GM23338 (cell line): ENCODE measurements at regions not wholly inside any gene's neighbourhood (a gene's known extent, or its start where the extent isn't known, plus 50 kb on each side); places are given as distances from the start of the nearest gene placed in this dataset.

Experiments
- ATAC-seq: fragments of 200-7000 bp; cut with Tn5 transposase; 3 replicates; pipeline ENCODE4 v1.9.1; 2020
- DNase-seq: peaks from one replicate; pipeline ENCODE4 v3.0.0-alpha.2; 2015; ENCODE audit warnings: low spot score
- H2AFZ ChIP-seq: fragments of 200-600 bp; sonication (generic); 2 replicates; pipeline ENCODE4 v1.8.0; 2016; ENCODE audit warnings: antibody characterized with exemption, mild to moderate bottlenecking, moderate library complexity
- H3F3A ChIP-seq: fragments of 200-600 bp; sonication (generic); replicated peaks from 2 replicates; pipeline ENCODE4 v1.8.0; 2017; ENCODE audit warnings: antibody characterized with exemption, mixed run types, low read depth
- H3K27ac ChIP-seq: fragments of 200-600 bp; sonication (generic); 2 replicates; pipeline ENCODE4 v1.6.1; 2016; ENCODE audit warnings: low read depth
- H3K27me3 ChIP-seq: fragments of 200-600 bp; sonication (generic); 2 replicates; pipeline ENCODE4 v1.8.0; 2016; ENCODE audit warnings: mild to moderate bottlenecking, mixed run types, moderate library complexity; ENCODE audit not compliant: insufficient read depth
- H3K36me3 ChIP-seq: fragments of 200-600 bp; sonication (generic); 2 replicates; pipeline ENCODE4 v1.8.0; 2016; ENCODE audit warnings: mild to moderate bottlenecking; ENCODE audit not compliant: insufficient read depth
- H3K4me1 ChIP-seq: fragments of 200-600 bp; sonication (generic); 2 replicates; pipeline ENCODE4 v1.8.0; 2016; ENCODE audit warnings: mild to moderate bottlenecking, moderate library complexity; ENCODE audit not compliant: insufficient read depth
- H3K4me2 ChIP-seq: fragments of 200-600 bp; sonication (generic); 2 replicates; pipeline ENCODE4 v1.7.1; 2017; ENCODE audit warnings: mixed run types
- H3K4me3 ChIP-seq: fragments of 200-600 bp; sonication (generic); 2 replicates; pipeline ENCODE4 v1.6.1; 2016; ENCODE audit warnings: mixed run types
- H3K79me2 ChIP-seq: fragments of 200-600 bp; sonication (generic); replicated peaks from 2 replicates; pipeline ENCODE4 v1.8.0; 2017; ENCODE audit warnings: mild to moderate bottlenecking; ENCODE audit not compliant: insufficient read depth
- H3K9me2 ChIP-seq: fragments of 200-600 bp; sonication (generic); 2 replicates; pipeline ENCODE4 v1.8.0; 2017; ENCODE audit not compliant: insufficient read depth
- H4K20me1 ChIP-seq: fragments of 200-600 bp; sonication (generic); replicated peaks from 2 replicates; pipeline ENCODE4 v1.8.0; 2017; ENCODE audit warnings: mild to moderate bottlenecking; ENCODE audit not compliant: insufficient read depth
- H3K27ac Mint-ChIP-seq: 2 replicates; pipeline ENCODE4 v1.8.0; 2020; ENCODE audit warnings: inconsistent platforms, mild to moderate bottlenecking, moderate library complexity, mixed read lengths
- H3K27me3 Mint-ChIP-seq: 3 replicates; pipeline ENCODE4 v1.8.0; 2022; ENCODE audit warnings: low read depth, mild to moderate bottlenecking, moderate library complexity, mixed read lengths, inconsistent platforms; ENCODE audit not compliant: insufficient read depth, poor library complexity
- H3K36me3 Mint-ChIP-seq: 3 replicates; pipeline ENCODE4 v1.8.0; 2021; ENCODE audit warnings: low read depth, mild to moderate bottlenecking, inconsistent platforms, moderate library complexity, mixed read lengths
- H3K4me1 Mint-ChIP-seq: 3 replicates; pipeline ENCODE4 v1.8.0; 2020; ENCODE audit warnings: mild to moderate bottlenecking, inconsistent platforms, mixed read lengths
- H3K4me3 Mint-ChIP-seq: 3 replicates; pipeline ENCODE4 v1.8.0; 2021; ENCODE audit warnings: moderate library complexity, mild to moderate bottlenecking, inconsistent platforms, mixed read lengths
- H3K9me3 Mint-ChIP-seq: 3 replicates; pipeline ENCODE4 v1.8.0; 2020; ENCODE audit warnings: moderate library complexity, mild to moderate bottlenecking, inconsistent platforms, mixed read lengths
- CREB1 ChIP-seq: fragments of 250-450 bp; sonication (Bioruptor Pico); IDR thresholded peaks from 2 replicates; pipeline ENCODE4 v1.5.0; 2020; ENCODE audit warnings: low read depth, mild to moderate bottlenecking, moderate library complexity
- ETS1 ChIP-seq: IDR thresholded peaks from 2 replicates; pipeline ENCODE4 v1.6.1; 2016; ENCODE audit warnings: antibody characterized with exemption
- EZH2 ChIP-seq: fragments of 200-600 bp; sonication (generic); IDR thresholded peaks from one replicate; pipeline ENCODE4 v1.8.0; 2017; ENCODE audit warnings: antibody characterized with exemption, mild to moderate bottlenecking, low read depth; ENCODE audit not compliant: unreplicated experiment
- EZH2phosphoT487 ChIP-seq: fragments of 200-600 bp; sonication (generic); IDR thresholded peaks from one replicate; pipeline ENCODE4 v1.8.1; 2018; ENCODE audit warnings: antibody characterized with exemption; ENCODE audit not compliant: unreplicated experiment
- JUNB ChIP-seq: IDR thresholded peaks from one replicate; pipeline ENCODE4 v1.6.1; 2016; ENCODE audit warnings: antibody characterized with exemption; ENCODE audit not compliant: unreplicated experiment
- NANOG ChIP-seq: IDR thresholded peaks from 2 replicates; pipeline ENCODE4 v1.6.1; 2016; ENCODE audit warnings: antibody characterized with exemption, borderline replicate concordance
- POLR2AphosphoS5 ChIP-seq: IDR thresholded peaks from 2 replicates; pipeline ENCODE4 v1.6.1; 2016; ENCODE audit warnings: antibody characterized with exemption, low read depth
- REST ChIP-seq: IDR thresholded peaks from one replicate; pipeline ENCODE4 v1.6.1; 2018; ENCODE audit warnings: antibody characterized with exemption; ENCODE audit not compliant: unreplicated experiment
- STAT1 ChIP-seq: IDR thresholded peaks from one replicate; pipeline ENCODE4 v1.6.1; 2016; ENCODE audit warnings: antibody characterized with exemption; ENCODE audit not compliant: unreplicated experiment
- ZNF114 ChIP-seq: fragments of 250-450 bp; sonication (Bioruptor Pico); IDR thresholded peaks from 2 replicates; pipeline ENCODE4 v1.5.0; 2020; ENCODE audit warnings: mild to moderate bottlenecking, moderate library complexity
- ZNF331 ChIP-seq: fragments of 250-450 bp; sonication (Bioruptor Pico); IDR thresholded peaks from 2 replicates; pipeline ENCODE4 v1.5.0; 2020; ENCODE audit warnings: low read depth, mild to moderate bottlenecking, moderate library complexity
- ZNF462 ChIP-seq: fragments of 250-450 bp; sonication (Bioruptor Pico); IDR thresholded peaks from 2 replicates; pipeline ENCODE4 v1.5.0; 2020; ENCODE audit warnings: mild to moderate bottlenecking, moderate library complexity

GRCh38 chr11:29002816-29003215, 894.6 kb downstream of the METTL15 start:
- no peak overlapping the region for H3K27ac ChIP-seq
- no peaks in the 10 kb centered on the region for H4K20me1 ChIP-seq
- H3K4me3 ChIP-seq: no peak overlapping the region
- Mint-ChIP-seq H3K27ac (no peak overlapping the region), H3K4me1 (peaks cover 4% of the 10 kb centered on the region; the same call in 1 of the 3 replicates), H3K27me3 (no peaks in the 10 kb centered on the region), H3K9me3 (no peaks in the 10 kb centered on the region), H3K4me3 (no peak overlapping the region), H3K36me3 (no peaks in the 10 kb centered on the region)
- H3K9me2 ChIP-seq: 0 out of 2 replicates have a peak, but pooled peaks cover 2% of the 10 kb centered on the region
- ATAC-seq: no peak
- no peak overlapping the region for H3K4me2 ChIP-seq
- no peak for TF ChIP-seq EZH2
- TF ChIP-seq REST: no peak
- no peak for TF ChIP-seq STAT1
- TF ChIP-seq ZNF462 (CRISPR knock-in tag): no peak
- TF ChIP-seq POLR2AphosphoS5: no peak
- no peak for TF ChIP-seq JUNB
- TF ChIP-seq ZNF331 (CRISPR knock-in tag): no peak
- TF ChIP-seq NANOG: no peak
- no peak for TF ChIP-seq ZNF114 (CRISPR knock-in tag)
- TF ChIP-seq ETS1: no peak
- TF ChIP-seq EZH2phosphoT487: no peak
- no peak for TF ChIP-seq CREB1 (CRISPR knock-in tag)
- H3F3A ChIP-seq: no peaks in the 10 kb centered on the region
- H3K36me3 ChIP-seq: no peaks in the 10 kb centered on the region
- no peaks in the 10 kb centered on the region for H3K79me2 ChIP-seq
- no peaks in the 10 kb centered on the region; the same call in 1 of the 2 replicates for H3K4me1 ChIP-seq
- H2AFZ ChIP-seq: no peak overlapping the region
- no peaks in the 10 kb centered on the region for H3K27me3 ChIP-seq
- no peak for DNase-seq
